Endothelial cell of hepatic sinusoid (primary cell): ENCODE measurements at regions not wholly inside any gene's neighbourhood (a gene's known extent, or its start where the extent isn't known, plus 50 kb on each side); places are given as distances from the start of the nearest gene placed in this dataset.

ENCODE experiments used
- in situ Hi-C: cut with HindIII; loops from 2 replicates; pipeline ENCODE4 v1.10.0; 2017; ENCODE audit warnings: low sequenced_read_pairs

- in situ Hi-C loops = no loop called here
Observed at GRCh38 chr9:89804766-89805531, 200.1 kb downstream of the GADD45G start.

- in situ Hi-C loops = no loop called here
Observed at GRCh38 chr9:89805571-89806292, 200.9 kb downstream of the GADD45G start.

- in situ Hi-C loops = no loop called here
Observed at GRCh38 chr9:89806371-89807100, 201.7 kb downstream of the GADD45G start.

GRCh38 chr9:89807101-89807395 is 202.2 kb downstream of the GADD45G start:
- in situ Hi-C loops = no loop called here

GRCh38 chr9:89807682-89808075 is 202.9 kb downstream of the GADD45G start:
- in situ Hi-C loops = no loop called here

- in situ Hi-C loops = no loop called here
Observed at GRCh38 chr9:89808076-89808755, 203.4 kb downstream of the GADD45G start.

GRCh38 chr9:89808756-89809181 is 204.0 kb downstream of the GADD45G start:
- in situ Hi-C loops = no loop called here

- in situ Hi-C loops = no loop called here
Observed at GRCh38 chr9:89810431-89810830, 205.6 kb downstream of the GADD45G start.

GRCh38 chr9:89811356-89811755 is 206.5 kb downstream of the GADD45G start:
- in situ Hi-C loops = no loop called here

- in situ Hi-C loops = no loop called here
Observed at GRCh38 chr9:89811886-89812450, 207.2 kb downstream of the GADD45G start.

GRCh38 chr9:89812556-89813181 is 207.9 kb downstream of the GADD45G start:
- in situ Hi-C loops = no loop called here

- in situ Hi-C loops = no loop called here
Observed at GRCh38 chr9:89813482-89813881, 208.7 kb downstream of the GADD45G start.

- in situ Hi-C loops = no loop called here
Observed at GRCh38 chr9:89814340-89815040, 209.7 kb downstream of the GADD45G start.

GRCh38 chr9:89815061-89815902 is 210.5 kb downstream of the GADD45G start:
- in situ Hi-C loops = no loop called here

GRCh38 chr9:89815903-89816573 is 211.2 kb downstream of the GADD45G start:
- in situ Hi-C loops = no loop called here

- in situ Hi-C loops = no loop called here
Observed at GRCh38 chr9:89817151-89817950, 212.5 kb downstream of the GADD45G start.

GRCh38 chr9:89820337-89820736 is 215.5 kb downstream of the GADD45G start:
- in situ Hi-C loops = no loop called here

- in situ Hi-C loops = no loop called here
Observed at GRCh38 chr9:89821081-89821480, 216.3 kb downstream of the GADD45G start.
